ENCODE measurements at regions not wholly inside any gene's neighbourhood (a gene's known extent, or its start where the extent isn't known, plus 50 kb on each side); places are given as distances from the start of the nearest gene placed in this dataset.

- WGBS, 2 donors: 81 to 86% methylated on average over 5 of the region's 5 CpGs
- ATAC-seq (no peak), FAIRE-seq (no peak), DNase-seq (no peak)
- Histone ChIP-seq H3K4me3 (no peak overlapping the region), H3K4me1 (no peaks in the 10 kb centered on the region), H3K9me3 (no peaks in the 10 kb centered on the region), H3K27ac (no peak overlapping the region), H3K27me3 (no peaks in the 10 kb centered on the region), H3K36me3 (no peaks in the 10 kb centered on the region)
- TF ChIP-seq CTCF (IDR thresholded peaks at IDR 0.05): no peak
- intact Hi-C loops (cut with DNase I): no loop called here
Measured at GRCh38 chr9:3608011-3608410, 82.2 kb upstream of the RFX3 start.

- ATAC-seq (no peak), FAIRE-seq (no peak), DNase-seq (no peak)
- no peaks in the 10 kb centered on the region for H3K36me3 ChIP-seq
- no peak overlapping the region for H3K27ac ChIP-seq
- no peaks in the 10 kb centered on the region for H3K4me1 ChIP-seq
- H3K27me3 ChIP-seq: no peaks in the 10 kb centered on the region
- 59 to 66% methylated on average over 3 of the region's 3 CpGs for WGBS, 2 donors
- no peak overlapping the region for H3K4me3 ChIP-seq
- H3K9me3 ChIP-seq: no peaks in the 10 kb centered on the region
- intact Hi-C loops (cut with DNase I): no loop called here
- TF ChIP-seq CTCF (IDR thresholded peaks at IDR 0.05): no peak
Measured at GRCh38 chr9:3600672-3601071, 74.9 kb upstream of the RFX3 start.

- 83 to 91% methylated on average over 8 of the region's 8 CpGs for WGBS, 2 donors
- FAIRE-seq: no peak
- H3K36me3 ChIP-seq: no peaks in the 10 kb centered on the region
Measured at GRCh38 chr9:3597792-3598191, 72.0 kb upstream of the RFX3 start.

GRCh38 chr9:3586066-3586465 is 60.3 kb upstream of the RFX3 start:
- Histone ChIP-seq H3K36me3 (no peaks in the 10 kb centered on the region), H3K27ac (no peak overlapping the region), H3K9me3 (no peaks in the 10 kb centered on the region), H3K27me3 (no peaks in the 10 kb centered on the region), H3K4me1 (no peaks in the 10 kb centered on the region), H3K4me3 (no peak overlapping the region)
- FAIRE-seq: no peak
- intact Hi-C loops (cut with DNase I): no loop called here
- no peak for ATAC-seq
- no peak for TF ChIP-seq CTCF (IDR thresholded peaks at IDR 0.05)
- no peak for DNase-seq

More at GRCh38 chr9:3597792-3598191, 72.0 kb upstream of the RFX3 start:
- Histone ChIP-seq H3K4me1 (no peaks in the 10 kb centered on the region), H3K27ac (no peak overlapping the region), H3K27me3 (no peaks in the 10 kb centered on the region), H3K9me3 (no peaks in the 10 kb centered on the region), H3K4me3 (no peak overlapping the region)
- intact Hi-C loops (cut with DNase I): no loop called here
- no peak for TF ChIP-seq CTCF (IDR thresholded peaks at IDR 0.05)
- ATAC-seq (no peak), DNase-seq (peak in 1 of 6 donors; percentile 23)

GRCh38 chr9:3585606-3586005 is 59.8 kb upstream of the RFX3 start:
- no peak for DNase-seq
- ATAC-seq: no peak
- H3K4me3 ChIP-seq: no peak overlapping the region
- no peak overlapping the region for H3K27ac ChIP-seq
- no peaks in the 10 kb centered on the region for H3K27me3 ChIP-seq
- H3K9me3 ChIP-seq: no peaks in the 10 kb centered on the region
- WGBS, 2 donors: 80 to 86% methylated on average over 6 of the region's 6 CpGs
- H3K36me3 ChIP-seq: no peaks in the 10 kb centered on the region
- H3K4me1 ChIP-seq: no peaks in the 10 kb centered on the region
- no peak for FAIRE-seq
- intact Hi-C loops (cut with DNase I): no loop called here
- TF ChIP-seq CTCF (IDR thresholded peaks at IDR 0.05): no peak
